ENCODE measurements at regions not wholly inside any gene's neighbourhood (a gene's known extent, or its start where the extent isn't known, plus 50 kb on each side); places are given as distances from the start of the nearest gene placed in this dataset.
"Not testable (repeated sequence)": the region's sequence is repeated elsewhere in the genome, so short reads cannot be mapped to it uniquely, and the experiment has no call there.

DNA sequence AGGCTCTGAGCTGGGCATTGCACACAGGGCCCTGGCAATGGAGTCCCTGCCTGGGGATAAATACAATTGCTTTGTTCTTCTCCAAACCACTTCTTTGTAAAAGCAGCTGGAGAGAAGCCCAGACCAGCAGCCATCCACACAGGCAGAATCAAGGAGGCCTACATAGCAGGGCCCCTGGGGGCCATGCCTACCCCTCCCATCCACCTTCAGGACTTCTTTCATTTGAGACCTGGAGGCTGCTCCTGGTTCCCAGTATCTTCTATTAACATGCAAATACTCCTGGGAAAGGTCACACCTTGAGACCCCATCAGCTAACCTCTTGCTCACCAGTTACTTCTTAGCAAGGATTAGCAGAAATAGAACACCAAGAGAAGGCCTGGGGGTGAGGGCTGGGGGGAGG, 511.1 kb downstream of the SOX6 start:
- DNase-seq (ENCODE audit: low spot score), result peak; percentile 95

GRCh38 chr11:15848631-15849168, 507.6 kb downstream of the SOX6 start:
- DNase-seq (ENCODE audit: low spot score), result no peak

- DNase-seq (ENCODE audit: low spot score), result no peak
These were observed 507.1 kb downstream of the SOX6 start for GRCh38 chr11:15849257-15849656.

DNA sequence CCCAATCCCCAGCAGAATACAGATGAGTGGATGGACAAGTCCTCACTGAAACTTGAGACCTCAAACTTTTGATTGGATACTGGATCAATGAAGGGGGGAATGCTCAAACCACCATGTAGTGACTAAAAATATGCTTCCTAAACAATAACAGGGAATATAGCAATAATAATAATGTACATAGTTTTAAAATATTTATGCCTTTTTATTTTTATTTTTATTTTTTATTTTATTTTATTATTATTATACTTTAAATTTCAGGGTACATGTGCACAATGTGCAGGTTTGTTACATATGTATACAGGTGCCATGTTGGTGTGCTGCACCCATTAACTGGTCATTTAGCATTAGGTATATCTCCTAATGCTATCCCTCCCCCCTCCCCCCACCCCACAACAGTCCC, 506.0 kb downstream of the SOX6 start:
- not testable (repeated sequence) for DNase-seq (ENCODE audit: low spot score)

DNA sequence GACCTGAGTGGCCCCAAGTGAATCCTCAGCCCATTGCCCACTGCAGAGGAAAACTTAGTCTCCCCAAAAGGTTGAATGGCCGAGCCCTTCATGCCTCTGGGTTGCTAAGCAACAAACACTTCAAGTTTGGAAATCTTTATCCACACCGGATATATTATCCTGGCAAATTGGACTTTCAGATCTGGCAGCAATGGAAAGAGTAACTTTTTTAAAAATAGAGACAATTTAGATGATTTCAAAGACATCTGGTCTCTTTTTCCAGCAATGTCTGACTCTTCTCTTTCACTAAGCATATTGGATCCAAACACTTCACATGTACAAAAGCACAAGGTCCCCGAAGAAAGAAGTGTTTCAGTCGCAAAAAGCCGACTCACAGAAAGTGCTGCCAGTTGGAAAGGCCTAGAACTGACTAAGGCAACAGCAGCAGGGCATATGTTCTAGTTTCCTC, 505.3 kb downstream of the SOX6 start:
- DNase-seq (ENCODE audit: low spot score), result peak; percentile 34

- no peak for DNase-seq (ENCODE audit: low spot score)
These were observed 504.2 kb downstream of the SOX6 start for GRCh38 chr11:15852179-15852578.

DNA sequence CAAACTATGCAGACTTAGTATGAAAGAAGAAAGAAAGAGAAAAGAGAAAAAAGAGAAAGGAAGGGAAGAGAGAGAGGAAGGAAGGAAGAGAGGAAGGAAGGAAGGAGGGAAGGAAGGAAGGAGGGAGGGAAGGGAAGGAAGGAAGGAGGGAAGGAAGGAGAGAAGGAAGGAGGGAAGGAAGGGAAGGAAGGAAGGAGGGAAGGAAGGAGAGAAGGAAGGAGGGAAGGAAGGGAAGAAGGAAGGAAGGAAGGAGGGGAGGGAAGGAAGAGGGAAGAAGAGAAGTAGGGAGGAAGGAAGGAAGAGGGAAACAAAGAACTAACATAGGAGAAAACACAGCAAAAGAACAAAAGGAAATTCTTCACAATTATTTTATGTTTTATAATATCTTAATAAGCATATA, 502.1 kb downstream of the SOX6 start:
- DNase-seq (ENCODE audit: low spot score), result no peak

GRCh38 chr11:15858881-15859280, 497.5 kb downstream of the SOX6 start:
- DNase-seq (ENCODE audit: low spot score), result no peak

GRCh38 chr11:15859411-15859810, 496.9 kb downstream of the SOX6 start:
- DNase-seq (ENCODE audit: low spot score), result no peak

DNA sequence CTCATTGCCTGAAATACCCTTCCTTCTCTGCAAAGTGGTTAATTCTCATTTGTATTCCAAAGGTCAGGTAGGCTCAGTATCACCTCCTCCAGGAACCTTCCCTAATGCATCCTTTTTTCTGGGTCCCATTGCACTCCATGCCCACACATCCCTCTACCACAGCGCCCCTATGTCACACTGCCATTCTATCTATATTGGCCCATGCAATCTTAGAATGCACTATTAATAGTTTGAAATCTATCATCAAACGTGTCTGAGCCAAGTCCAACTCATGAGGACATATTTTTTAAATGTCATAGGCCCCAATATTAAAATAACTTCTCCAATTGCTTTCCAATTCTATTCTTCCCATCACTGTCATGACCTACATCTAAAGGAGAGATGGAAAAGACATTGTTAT, 495.1 kb downstream of the SOX6 start:
- DNase-seq (ENCODE audit: low spot score), result no peak

DNA sequence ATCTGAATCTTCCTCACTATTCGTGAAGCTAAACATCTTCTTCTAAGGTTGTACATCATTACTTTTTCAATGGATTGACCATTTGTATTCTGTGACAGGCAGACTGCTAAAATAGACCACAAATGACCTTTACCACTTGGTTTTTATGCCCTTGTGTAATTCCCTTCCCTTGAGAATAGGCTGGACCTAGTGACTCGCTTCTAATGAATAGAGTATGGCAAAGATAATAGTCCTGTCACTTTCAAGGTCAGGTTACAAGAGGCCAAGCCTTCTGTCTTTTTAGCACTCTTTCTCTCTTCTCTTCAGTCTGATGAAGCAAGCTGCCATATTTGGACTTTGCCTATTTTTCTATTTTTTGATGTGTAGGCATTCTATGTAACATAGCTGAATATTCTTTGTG, 492.9 kb downstream of the SOX6 start:
- no peak for DNase-seq (ENCODE audit: low spot score)

DNA sequence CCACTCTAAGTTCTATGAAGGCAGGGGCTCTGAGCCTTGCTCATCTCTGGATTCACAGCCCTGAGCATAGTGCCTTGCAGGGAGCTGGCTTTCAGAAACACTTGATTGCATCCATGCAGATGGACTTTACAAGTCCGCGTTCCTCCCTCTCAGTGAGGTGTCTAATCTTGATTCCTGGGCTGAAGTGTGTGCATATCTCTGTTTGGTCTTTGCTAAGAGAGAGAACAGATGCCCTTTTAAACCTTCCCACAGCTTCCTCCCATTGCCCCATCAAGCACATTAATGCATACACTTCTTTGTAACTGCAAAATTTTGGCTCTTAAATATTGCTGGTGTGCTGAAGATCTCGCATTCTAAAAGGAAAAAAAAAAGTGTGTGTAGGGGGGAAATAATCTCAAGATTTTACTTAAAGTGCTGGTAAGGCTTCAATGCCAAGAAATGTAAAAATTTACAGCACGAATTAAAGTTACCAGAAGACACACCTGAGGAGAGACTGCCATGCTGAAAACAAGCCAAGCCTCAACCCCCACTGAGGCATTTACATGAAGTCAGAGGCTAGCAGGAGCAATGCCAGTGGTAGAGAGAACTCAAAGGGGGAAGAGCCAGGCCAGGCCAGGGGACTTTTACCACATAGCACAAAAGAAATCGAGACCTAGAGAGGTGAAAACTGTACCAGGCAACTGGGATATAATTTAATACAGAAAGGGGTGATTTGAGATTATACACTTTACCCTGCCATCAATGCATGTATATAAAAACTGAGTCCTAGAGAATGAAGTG, 492.1 kb downstream of the SOX6 start:
- DNase-seq (ENCODE audit: low spot score), result no peak

- DNase-seq (ENCODE audit: low spot score), result no peak
These were observed 490.9 kb downstream of the SOX6 start for GRCh38 chr11:15865212-15865987.

DNA sequence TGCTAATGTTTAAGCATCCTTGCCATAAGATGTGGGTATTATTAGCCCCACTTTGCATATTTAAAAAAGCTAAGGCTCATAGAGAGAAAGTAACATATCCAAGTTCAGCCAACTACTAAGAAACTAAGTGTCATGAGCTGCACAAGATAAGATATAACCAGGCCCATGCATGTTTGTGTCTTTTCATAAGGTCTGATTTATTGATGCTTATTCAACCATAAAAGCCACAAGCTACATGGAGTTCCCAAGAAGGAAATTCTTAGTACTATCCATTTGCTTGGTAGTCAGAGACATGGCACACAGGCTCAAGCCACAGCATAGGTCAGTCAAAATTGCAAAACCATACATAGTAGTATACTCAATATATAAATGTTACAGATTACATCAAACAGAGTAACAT, 488.5 kb downstream of the SOX6 start:
- no peak for DNase-seq (ENCODE audit: low spot score)

DNA sequence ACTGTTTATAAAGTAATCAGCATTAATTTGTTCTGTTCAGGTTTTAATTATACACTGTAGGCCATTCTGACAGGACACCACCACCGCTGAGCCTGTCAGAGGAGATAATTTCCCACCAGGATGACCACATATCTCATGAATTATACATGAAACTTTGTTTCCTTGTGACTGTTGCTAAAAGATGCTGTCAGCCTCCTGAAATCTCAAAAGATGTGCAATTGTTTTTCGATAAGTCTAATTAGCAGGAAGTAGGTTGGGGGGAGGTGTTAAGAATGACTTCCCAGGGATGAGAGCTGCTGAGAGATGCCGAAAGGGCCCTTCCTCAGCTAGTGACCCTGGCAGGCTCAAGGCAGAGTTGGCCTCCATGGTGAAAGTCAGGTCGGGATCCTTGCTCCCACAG, 485.4 kb downstream of the SOX6 start:
- DNase-seq (ENCODE audit: low spot score), result no peak

GRCh38 chr11:15871904-15872626, 484.3 kb downstream of the SOX6 start:
- DNase-seq (ENCODE audit: low spot score), result no peak

DNA sequence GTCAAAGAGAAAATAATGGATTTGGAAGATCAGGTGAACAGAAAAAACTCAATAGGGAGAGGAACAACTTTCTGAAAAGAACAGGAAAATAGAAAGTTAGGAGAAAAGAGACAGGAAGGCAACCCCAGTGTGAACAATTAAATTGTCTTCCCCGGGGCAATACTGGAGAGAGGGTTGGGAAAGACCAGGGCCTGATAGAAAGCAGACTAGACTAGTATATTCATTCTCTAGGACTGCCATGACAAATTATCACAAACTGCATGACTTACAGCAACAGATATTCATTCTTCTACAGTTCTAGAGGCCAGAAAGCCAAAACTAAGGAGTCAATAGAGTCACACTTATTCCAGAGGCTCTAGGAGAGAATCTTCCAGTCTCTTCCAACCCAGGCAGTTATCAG, 482.8 kb downstream of the SOX6 start:
- no peak for DNase-seq (ENCODE audit: low spot score)

DNA sequence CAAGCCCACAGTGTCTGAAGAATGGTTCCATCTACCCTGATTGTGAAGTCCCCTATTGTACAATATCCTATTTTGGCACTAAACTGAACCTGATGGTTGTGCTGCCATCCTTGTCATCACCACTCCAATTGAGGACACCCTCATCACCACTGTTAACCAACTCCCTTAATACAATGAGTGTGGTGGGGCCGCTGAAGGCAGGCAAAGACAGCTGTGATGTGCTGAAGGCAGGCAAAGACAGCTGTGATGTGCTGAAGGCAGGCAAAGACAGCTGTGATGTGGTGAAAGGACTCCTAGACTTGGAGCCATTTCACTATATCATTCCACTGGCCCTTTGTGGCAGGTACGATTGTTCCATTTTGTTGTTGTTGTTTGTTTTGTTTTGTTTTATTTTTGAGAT, 481.6 kb downstream of the SOX6 start:
- DNase-seq (ENCODE audit: low spot score), result no peak

GRCh38 chr11:15875393-15875792, 481.0 kb downstream of the SOX6 start:
- DNase-seq (ENCODE audit: low spot score), result no peak

DNA sequence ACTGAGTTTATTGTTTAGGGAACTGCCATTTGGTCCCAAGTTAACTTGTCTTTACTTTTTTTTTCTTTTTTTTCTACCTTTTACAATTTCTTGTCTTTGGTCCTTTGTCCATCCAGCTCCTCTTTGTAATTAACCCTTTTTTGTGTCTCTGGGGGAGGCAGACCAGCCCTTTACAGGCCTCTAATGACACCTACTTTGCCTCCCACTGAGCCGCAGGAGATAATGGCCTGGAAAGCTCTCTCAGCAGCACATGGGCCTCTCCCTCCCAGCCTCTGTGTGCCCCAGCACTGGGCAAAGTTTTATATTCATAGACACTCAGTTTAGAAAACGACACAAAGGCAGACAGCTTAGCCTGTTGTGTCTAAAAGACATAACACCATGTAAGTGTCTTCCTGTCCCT, 480.4 kb downstream of the SOX6 start:
- DNase-seq (ENCODE audit: low spot score), result no peak

DNA sequence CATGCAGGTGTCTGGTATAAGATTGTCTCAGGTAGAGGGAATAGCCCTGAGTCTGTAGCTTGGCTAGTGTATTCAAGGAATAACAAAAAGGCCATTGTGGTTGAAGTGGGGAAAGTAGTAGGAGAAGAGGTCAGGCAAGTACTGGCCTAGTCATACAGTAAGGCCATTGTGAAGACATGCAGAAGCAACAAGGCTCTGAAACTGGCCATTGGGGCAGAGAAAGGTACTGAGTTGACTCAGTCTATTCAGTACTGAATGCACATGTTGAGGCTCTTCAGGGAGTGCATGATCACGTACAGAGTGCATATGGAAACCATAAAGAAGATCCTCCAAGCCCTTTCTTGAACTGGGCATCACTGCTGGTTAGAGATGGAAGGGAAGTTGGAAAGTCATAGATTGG, 477.6 kb downstream of the SOX6 start:
- no peak for DNase-seq (ENCODE audit: low spot score)

GRCh38 chr11:15880291-15880690, 476.1 kb downstream of the SOX6 start:
- DNase-seq (ENCODE audit: low spot score), result no peak
